HG03039 (cell line): ENCODE measurements at regions not wholly inside any gene's neighbourhood (a gene's known extent, or its start where the extent isn't known, plus 50 kb on each side); places are given as distances from the start of the nearest gene placed in this dataset.
"Not testable (repeated sequence)": the region's sequence is repeated elsewhere in the genome, so short reads cannot be mapped to it uniquely, and the experiment has no call there.

Experiments
- ATAC-seq: cut with Tn5 transposase; IDR thresholded peaks from one replicate; pipeline ENCODE4 v1.9.1; 2021; ENCODE audit warnings: mild to moderate bottlenecking, moderate library complexity; ENCODE audit not compliant: unreplicated experiment

DNA sequence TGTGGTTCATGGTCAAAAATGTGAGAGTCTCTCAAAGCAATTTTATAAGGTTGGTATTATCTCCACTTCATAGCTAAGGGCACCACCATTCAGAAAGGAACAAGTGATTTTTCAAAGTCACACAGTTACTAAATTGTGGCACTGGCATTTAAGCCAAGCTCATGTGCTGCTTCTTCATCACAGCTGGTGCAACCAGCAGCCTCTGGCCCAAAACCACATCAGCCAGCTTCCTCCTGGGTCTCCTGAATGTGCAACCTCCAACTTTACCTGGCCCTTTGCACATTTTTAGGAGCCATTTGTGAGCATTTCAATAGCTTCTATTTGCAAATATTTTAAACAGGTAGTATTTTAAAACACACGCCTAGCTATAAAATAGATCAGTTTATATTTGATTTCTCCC, 293.7 kb downstream of the BCL11A start:
- no peak for ATAC-seq

DNA sequence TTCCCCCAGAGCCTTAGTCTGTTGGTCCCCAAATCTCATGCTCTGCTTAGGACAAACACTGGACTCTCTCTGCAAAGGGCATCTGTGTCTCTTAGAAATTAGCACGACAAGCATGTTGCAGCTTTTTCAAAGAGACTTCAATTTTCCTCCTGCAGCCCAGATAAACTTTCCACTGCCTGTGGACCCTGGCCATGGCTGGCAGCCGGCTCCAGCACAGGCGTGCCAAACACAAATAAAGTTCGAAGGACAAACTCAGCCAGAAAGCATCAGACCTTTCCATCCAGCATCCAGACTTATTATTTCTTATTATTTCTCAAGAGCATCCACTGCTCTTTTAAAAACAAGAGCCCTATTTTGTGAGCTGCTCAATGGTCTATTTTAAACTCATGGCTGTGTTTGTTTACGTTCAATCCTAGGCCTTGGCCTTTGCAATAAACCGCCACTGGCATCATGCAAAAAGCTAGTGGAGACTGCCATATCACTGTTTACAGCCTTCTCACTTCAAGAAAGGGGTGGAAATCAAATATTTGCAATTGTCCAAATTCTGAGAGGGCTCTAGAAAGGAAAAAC, 300.8 kb downstream of the BCL11A start:
- no peak for ATAC-seq

GRCh38 chr2:60251247-60251646, 302.2 kb downstream of the BCL11A start:
- ATAC-seq = no peak

- no peak for ATAC-seq
These were observed 303.6 kb downstream of the BCL11A start for GRCh38 chr2:60249879-60250278.

GRCh38 chr2:60247471-60247870, 306.0 kb downstream of the BCL11A start:
- no peak for ATAC-seq

GRCh38 chr2:60246583-60246982, 306.9 kb downstream of the BCL11A start:
- ATAC-seq = no peak

DNA sequence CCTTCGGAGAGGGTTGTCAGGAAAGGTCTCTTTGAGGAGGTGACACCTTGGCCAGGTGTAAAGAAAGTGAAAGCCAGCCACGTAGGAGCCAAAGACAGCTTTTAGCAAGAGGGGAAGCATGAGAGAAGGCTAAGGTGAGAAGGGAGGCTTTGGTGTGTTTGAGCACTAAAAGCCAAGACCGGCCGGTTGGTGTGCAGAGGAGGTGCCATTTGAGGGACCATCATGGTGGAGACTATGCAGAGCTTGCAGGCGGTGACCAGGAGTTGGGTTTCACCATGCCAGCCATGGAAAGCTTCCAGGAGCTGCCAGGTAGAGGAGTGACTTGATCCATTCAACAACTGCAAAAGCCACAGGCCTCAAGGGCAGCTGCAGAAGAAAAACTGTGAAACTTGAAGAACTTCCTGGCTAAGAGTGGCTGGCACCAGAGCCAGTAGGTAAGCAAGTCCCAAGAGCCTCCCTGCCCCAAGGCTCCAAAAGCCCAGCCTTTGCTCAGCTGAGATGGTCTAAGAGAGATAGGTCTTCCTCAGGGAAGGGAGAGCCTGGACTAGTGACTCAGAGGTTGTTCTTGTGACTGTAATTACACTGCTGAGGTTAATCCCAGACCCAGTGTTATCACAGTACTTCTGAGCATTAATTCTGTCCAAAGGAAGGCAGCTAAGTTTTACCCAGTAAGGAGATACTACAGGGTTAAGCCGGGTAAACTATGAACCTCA, 319.0 kb downstream of the BCL11A start:
- no peak for ATAC-seq

GRCh38 chr2:60230596-60230995, 322.9 kb downstream of the BCL11A start:
- ATAC-seq = no peak

GRCh38 chr2:60230037-60230436, 323.4 kb downstream of the BCL11A start:
- no peak for ATAC-seq

DNA sequence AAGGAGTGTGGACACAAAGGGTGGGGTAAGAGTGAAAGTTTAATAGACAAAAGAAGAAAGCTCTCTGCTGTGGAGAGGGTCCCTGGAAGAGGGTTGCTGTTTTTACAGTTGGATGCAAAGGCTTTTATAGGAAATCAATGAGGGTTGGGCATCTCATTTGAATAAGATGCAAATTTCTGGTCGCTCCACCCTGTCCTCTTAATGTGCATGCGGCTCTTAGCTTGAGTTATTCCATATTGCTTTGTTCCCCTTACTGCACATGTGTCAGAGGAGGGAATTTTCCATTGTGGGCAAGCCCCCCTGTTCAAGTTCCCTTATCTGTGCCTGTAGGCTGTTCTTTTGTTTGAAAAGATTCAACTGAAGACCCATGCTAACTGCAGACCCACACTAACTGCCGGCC, 326.5 kb downstream of the BCL11A start:
- no peak for ATAC-seq

DNA sequence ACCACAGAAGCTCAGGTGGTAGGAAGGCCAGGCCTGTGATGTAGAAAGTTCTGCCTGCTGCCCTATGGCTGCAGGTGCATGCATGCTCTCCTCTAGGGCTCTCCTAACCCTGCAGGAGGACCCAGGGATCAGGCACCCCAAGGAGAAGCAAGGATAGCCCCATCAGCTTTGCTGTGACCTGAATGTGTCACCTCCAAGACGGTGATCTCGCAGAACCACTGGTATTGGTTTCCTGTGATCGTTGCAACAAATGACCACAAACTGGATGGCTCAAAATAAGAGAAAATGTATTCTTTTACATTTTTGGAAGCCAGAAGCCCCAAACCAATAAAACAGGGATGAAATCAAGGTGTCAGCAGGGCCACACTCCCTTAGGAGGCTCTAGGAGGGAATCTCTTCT, 327.3 kb downstream of the BCL11A start:
- no peak for ATAC-seq

DNA sequence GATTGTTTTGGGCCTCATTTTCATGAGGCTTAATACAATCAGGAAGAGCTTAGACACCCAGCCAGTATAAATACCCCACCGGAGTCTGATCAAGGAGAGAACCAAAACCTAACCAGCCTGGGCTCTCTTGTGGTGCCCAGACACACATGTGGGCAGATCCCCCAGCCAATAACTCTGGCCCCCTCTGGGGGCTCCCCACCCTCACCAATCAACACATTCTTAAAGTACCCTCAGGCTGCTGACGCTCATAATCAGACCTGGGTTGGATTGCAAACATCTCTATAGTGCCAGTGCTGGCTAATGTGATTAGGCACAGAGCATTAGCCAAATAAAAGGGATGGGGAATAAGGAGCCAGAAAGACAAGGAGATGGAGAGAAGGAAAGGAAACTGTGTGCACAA, 329.6 kb downstream of the BCL11A start:
- ATAC-seq = no peak

DNA sequence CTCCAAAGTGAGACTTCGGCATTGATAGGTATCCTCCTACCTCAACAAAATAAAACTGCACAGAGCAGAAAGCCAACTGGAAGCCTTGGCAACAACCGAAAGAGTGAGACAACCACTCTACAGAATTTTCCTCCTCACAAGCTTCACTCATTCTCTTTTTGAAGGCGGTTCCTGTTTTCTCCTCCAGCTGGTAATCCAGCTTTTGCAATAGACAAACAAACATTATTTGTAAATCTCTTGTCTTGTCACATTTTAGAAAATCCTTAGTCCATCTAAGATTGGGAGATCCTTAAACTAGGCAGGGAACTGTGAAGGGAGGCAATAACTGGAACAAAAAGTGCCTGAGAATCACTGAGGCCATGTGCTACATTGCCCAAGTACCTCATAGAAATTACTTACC, 332.4 kb downstream of the BCL11A start:
- ATAC-seq = no peak

DNA sequence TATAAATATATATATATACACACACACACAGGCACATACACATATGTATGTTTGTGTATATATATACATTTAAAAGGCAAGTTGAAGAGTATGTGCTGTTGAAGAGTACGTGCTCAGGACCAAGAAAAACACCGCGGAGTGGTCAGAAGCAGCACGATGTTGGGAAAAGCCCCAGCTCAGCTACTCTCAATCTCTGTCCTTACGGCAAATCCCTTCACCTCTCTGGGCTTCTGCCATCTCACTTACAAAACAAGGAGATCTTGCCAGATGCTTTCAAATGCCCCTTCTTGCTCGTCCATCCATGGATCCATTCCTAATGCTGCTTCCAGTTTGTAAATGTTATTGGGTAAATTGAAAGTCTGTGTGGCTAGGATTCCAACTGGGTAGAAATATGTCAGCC, 333.9 kb downstream of the BCL11A start:
- ATAC-seq = no peak

GRCh38 chr2:60216452-60216995, 336.9 kb downstream of the BCL11A start:
- no peak for ATAC-seq

GRCh38 chr2:60215386-60215901, 338.0 kb downstream of the BCL11A start:
- no peak for ATAC-seq

DNA sequence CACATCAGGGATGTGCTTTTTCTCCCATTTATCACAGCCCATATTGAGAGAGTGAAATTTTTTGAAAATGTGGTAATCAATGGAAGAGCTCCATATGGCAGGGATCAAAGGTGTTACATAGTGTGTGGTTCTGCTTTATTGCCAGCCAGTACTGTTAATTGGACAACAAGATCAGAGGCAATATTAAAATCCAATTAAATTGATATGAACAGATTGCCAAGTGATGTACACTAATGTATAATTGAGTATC, 338.9 kb downstream of the BCL11A start:
- no peak for ATAC-seq

GRCh38 chr2:60213865-60214625, 339.4 kb downstream of the BCL11A start:
- ATAC-seq = no peak

GRCh38 chr2:60212181-60212945, 341.1 kb downstream of the BCL11A start:
- ATAC-seq = no peak

DNA sequence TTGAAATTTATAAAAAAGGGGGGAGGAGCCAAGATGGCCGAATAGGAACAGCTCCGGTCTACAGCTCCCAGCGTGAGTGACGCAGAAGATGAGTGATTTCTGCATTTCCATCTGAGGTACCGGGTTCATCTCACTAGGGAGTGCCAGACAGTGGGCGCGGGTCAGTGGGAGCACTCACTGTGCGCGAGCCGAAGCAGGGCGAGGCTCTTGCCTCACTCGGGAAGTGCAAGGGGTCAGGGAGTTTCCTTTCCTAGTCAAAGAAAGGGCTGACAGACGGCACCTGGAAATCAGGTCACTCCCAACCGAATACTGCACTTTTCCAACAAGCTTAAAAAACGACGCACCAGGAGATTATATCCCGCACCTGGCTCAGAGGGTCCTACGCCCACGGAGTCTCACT, 364.4 kb downstream of the BCL11A start:
- not testable (repeated sequence) for ATAC-seq

DNA sequence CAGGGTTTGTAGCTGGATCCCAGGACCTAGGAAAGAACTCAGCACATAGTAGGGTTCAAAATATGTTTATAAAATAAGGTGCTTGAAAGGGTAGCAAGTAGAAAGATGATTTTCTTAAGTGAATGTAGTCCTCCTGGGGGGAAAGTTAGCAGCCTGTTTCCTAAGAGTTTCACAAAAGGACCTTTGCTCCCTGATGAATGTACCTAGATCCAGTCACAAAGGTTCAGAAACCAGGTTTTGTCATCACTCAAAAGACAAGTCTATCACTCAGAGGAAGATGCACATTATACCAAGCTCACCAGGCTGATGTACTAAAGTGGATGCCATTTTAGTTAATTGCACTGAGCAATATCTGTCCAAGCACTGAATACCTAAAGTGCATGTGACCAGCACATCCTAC, 378.2 kb downstream of the BCL11A start:
- no peak for ATAC-seq
